Suppressor macrophage treated with lipopolysaccharide for 4 hours (primary cell): ENCODE measurements at regions not wholly inside any gene's neighbourhood (a gene's known extent, or its start where the extent isn't known, plus 50 kb on each side); places are given as distances from the start of the nearest gene placed in this dataset.
A peak's percentile ranks its signal among the peaks of the same experiment; 100 is the strongest.

ENCODE experiments used
- DNase-seq: peaks from one replicate; pipeline ENCODE4 v3.0.0-alpha.2; 2020

- DNase-seq = no peak
These were observed 162.3 kb upstream of the CAMK1G start for GRCh38 chr1:209421186-209421585.

- DNase-seq = no peak
These were observed 161.4 kb upstream of the CAMK1G start for GRCh38 chr1:209421978-209422680.

- no peak for DNase-seq
These were observed 157.6 kb upstream of the CAMK1G start for GRCh38 chr1:209425959-209426358.

GRCh38 chr1:209427277-209427676, 156.2 kb upstream of the CAMK1G start:
- DNase-seq = no peak

GRCh38 chr1:209427811-209428210, 155.7 kb upstream of the CAMK1G start:
- no peak for DNase-seq

DNA sequence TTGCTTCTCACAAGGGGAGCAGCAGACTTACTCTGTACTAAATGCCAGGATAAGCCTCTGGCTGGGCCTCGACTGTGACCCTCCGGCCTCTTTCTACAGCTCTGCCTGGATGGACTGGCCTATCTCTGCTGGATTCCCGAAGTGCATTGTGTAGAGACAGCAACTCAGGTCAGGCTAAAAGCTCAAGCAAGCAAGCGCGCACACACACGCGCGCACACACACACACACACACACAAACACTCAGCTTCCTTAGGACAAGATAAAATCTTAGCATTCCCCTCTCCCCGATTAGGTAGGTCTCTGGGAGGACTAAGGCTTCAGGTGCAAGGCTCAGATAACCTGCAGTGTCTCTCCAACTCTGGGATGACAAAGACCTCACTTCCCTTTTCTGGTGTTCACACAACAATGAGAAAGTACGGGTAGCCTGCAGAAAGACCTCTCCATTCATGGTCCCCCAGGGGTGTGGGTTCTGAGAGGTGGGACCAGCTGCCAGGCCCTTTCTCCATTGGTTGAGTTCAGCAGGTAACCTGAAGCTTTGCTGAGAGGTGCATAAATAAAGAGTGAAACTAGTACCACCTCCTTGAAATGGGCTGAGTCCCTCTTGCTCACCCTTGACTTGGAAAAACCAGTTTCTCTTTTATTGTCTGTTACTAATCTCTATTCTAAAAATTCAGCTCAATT, 155.1 kb upstream of the CAMK1G start:
- no peak for DNase-seq

GRCh38 chr1:209429611-209430010, 153.9 kb upstream of the CAMK1G start:
- DNase-seq = no peak

GRCh38 chr1:209430107-209430506, 153.4 kb upstream of the CAMK1G start:
- no peak for DNase-seq

DNA sequence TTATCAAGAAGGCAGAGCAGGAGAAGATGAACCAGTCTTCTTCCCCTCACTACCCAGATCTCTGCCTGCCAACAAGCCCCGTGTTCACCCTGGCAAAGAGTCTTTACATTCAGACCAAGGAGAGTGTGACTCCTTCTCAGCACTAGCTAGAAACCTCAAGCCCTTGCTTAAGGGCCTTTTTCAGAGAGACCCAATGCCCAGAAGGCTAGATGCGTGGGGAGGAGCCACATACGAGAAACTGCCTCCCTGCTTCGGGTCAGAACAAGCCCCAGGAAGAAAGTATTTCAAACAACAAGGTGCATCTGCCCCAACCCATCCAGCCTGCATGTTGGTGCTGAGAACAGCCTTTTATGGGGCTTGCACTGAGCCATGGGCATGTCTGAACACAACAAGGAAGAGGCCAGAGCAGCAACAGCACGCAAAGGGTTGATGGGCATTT, 152.7 kb upstream of the CAMK1G start:
- DNase-seq = no peak

DNA sequence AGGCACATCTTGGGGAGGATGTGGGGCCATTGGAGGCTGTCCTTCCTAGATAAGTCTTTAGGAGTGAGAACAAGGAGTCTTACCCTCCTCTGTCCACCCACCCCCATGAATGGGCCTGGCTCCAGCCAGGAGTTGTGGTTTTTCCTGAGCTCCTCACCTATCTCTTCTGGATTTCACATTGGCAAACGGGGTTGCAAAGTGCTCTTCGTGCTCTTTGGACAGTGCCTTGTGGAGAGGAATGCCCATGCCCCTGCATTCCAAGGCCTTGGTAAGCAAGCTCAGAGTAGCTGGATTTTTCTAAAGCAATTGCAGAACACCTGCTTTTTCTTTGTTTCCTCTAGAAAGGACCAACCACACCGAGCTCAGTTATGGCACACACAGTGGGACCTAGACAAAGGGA, 152.1 kb upstream of the CAMK1G start:
- DNase-seq = no peak

- DNase-seq = no peak
These were observed 151.6 kb upstream of the CAMK1G start for GRCh38 chr1:209431813-209432442.

DNA sequence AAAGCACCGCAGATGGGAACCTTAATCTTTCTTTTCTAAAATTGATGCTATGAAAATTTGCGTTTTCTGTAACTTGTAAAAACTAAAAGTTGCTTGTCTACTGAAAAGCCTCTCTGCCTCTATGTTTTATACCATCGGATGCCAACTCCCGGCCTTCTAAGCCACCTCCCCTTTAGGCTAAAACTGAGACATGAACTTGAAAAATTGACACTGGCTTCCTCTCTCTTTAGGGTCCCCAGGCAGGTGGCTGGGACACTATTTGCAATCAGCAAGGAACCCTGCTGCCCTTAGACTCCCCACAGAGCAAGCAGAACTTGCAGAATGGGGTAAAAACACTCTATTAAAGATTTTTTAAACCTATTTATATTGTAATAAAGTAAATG, 151.1 kb upstream of the CAMK1G start:
- no peak for DNase-seq

- DNase-seq = no peak
These were observed 149.9 kb upstream of the CAMK1G start for GRCh38 chr1:209433649-209434031.

- DNase-seq = no peak
These were observed 149.4 kb upstream of the CAMK1G start for GRCh38 chr1:209434066-209434465.

GRCh38 chr1:209434631-209435217, 148.8 kb upstream of the CAMK1G start:
- DNase-seq = no peak

DNA sequence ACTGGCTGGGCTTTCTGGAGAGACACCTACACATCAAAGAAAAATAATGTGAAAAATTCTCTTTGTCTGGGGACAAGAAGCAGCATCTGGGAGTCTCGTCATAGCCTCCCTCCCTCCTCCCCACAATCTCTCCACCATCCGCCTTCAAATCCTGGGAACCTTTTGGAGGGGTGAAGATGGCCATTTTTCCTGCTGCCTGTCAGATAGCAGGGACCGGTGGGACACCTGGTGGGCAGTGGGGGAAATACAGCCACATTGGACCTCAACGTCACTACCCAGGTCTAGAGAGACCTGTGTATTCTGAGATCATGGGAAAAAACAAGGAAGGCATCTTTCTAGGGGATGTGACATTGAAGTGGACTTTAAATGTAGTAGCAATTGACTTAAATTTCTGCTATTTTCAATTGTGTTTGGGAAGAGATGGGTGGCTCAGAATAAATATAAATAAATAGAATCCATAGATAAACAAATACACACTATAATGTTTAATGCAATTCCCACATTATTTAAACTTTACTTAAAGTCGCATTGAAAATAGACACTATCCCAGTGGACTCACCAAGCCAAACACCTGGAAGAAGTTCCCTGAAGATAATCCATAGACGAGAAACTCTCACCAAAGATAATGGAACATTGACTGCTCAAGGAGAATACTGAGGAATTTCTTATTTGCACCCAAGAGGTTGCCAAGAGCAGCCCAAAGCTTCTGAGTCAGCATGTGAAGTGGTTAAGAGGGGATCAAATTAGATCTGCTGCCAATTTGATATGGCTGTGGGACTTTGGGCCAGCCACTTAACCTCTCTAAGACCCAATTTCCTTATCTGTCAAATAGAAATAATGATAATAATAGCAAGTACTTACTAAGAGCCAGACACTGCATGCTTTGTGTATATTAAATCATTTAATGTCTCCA, 147.6 kb upstream of the CAMK1G start:
- DNase-seq = peak; percentile 73

DNA sequence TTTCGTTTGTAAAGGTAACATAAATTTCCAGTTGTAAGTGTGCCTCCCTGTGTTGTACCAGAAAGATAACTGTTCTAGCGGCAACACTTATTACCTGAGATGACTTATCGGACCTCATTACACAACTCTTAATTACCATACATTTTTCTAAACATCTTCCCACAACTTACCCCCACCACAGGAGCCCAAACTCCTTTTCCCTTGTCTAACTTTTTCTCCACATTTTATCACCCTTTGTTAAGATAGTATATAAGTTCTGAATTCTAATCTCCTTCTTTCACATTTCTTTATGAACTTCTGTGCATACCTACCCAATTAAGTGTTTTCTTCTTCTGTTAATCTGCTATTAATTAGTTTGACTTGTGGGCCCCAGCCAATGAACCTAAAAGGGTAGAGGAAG, 143.7 kb upstream of the CAMK1G start:
- DNase-seq = no peak

DNA sequence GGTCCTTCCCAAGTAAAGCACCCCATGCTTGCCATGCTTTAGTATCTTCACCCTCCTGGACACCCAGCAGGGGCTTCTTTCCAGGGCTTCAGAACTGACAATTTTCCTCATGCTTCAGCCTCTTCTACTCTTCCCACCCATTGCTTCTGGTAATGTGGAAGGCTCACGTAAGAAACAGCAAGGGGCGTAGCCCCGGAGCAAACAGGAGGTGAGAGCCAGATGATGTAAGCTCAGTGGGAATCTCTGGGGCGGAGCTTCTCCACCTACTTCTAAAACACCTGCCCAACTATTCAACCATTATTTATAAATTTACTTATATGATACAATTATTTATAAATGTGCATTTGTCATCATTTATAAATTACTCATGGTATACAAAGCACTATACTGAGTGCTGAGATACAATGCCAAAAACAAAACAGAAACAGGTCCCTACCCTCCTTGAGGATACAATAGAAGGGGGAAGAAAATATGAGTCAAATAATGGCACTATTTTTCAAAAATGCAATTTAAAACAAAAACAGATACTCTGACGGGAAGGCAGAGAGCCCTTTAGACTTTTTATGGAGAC, 140.1 kb upstream of the CAMK1G start:
- DNase-seq = no peak

- DNase-seq = no peak
These were observed 139.4 kb upstream of the CAMK1G start for GRCh38 chr1:209443975-209444651.

DNA sequence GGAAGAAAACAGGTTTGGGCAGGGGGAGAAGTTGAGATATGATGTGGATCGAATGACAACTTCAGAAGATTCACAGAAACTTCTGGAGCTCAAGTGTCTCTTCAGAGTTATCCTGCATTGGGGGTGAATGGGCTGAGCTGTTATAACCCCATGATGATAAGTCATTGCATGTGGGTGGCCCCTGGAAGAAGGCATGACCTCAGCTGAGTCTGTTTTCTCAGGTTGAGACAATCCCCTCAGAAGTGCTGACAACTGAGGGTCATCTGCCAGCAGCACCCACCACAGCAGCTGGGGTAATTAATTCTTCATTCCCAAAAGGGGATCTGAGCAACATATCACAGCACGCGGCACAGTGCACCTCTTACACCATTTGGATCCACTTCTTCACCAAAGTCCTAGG, 138.6 kb upstream of the CAMK1G start:
- peak; percentile 44 for DNase-seq

DNA sequence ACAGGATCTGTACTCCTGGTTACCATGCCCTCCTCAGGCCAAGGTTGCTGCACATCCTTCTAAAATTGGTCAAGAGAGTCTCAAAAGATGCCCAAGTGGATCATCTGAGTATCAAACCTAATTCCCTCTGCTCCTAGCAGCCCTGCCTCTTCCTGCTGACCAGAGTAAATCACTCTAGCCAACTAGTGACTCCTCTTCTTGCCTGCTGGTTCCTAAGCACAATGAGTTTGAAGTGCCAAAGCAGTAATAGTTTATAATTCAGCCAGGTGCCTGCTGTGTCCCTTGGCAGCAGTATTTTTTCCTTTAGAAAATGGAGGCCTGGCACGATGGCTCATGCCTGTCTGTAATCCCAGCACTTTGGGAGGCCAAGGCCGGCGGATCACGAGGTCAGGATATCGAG, 137.9 kb upstream of the CAMK1G start:
- DNase-seq = no peak

GRCh38 chr1:209446356-209446755, 137.2 kb upstream of the CAMK1G start:
- DNase-seq = no peak
